ENCODE measurements at regions not wholly inside any gene's neighbourhood (a gene's known extent, or its start where the extent isn't known, plus 50 kb on each side); places are given as distances from the start of the nearest gene placed in this dataset.

DNA sequence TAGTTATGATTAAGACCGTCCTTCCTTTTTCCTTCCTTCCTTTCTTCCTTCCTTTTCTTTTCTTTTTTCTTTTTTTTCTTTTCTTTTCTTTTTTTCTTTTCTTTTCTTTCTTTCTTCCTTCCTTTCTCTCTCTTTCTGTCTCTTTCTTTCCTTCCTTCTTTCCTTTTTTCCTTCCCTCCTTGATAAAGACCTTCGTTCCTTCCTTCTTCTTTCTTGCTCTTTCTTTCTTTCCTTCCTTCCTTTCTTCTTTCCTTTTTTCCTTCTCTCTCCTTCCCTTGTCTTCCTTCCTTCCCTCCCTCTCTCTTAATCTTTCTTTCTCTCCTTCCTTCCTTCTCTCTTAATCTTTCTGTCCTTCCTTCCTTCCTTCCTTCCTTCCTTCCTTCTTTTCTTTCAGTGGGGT lies 130.9 kb downstream of the PAPOLA start (continued):
- no peak for TF ChIP-seq EZH2phosphoT487 (IDR thresholded peaks at IDR 0.05; ENCODE audit: borderline replicate concordance)
- TF ChIP-seq ZFX (IDR thresholded peaks at IDR 0.05) = no peak
- TF ChIP-seq, protein P1, sequence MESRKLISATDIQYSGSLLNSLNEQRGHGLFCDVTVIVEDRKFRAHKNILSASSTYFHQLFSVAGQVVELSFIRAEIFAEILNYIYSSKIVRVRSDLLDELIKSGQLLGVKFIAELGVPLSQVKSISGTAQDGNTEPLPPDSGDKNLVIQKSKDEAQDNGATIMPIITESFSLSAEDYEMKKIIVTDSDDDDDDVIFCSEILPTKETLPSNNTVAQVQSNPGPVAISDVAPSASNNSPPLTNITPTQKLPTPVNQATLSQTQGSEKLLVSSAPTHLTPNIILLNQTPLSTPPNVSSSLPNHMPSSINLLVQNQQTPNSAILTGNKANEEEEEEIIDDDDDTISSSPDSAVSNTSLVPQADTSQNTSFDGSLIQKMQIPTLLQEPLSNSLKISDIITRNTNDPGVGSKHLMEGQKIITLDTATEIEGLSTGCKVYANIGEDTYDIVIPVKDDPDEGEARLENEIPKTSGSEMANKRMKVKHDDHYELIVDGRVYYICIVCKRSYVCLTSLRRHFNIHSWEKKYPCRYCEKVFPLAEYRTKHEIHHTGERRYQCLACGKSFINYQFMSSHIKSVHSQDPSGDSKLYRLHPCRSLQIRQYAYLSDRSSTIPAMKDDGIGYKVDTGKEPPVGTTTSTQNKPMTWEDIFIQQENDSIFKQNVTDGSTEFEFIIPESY (IDR thresholded peaks at IDR 0.05; ENCODE audit: extremely low read depth, insufficient replicate concordance, low read length) = no peak
- TF ChIP-seq RAD21 (IDR thresholded peaks at IDR 0.05; ENCODE audit: low read depth) = no peak
- TF ChIP-seq EZH2 (IDR thresholded peaks at IDR 0.05) = no peak
- no peak for TF ChIP-seq POLR2A (IDR thresholded peaks at IDR 0.05; ENCODE audit: borderline replicate concordance, extremely low read depth, insufficient read depth, insufficient read length)
- no peak for TF ChIP-seq SIN3A (IDR thresholded peaks at IDR 0.05; ENCODE audit: low read depth)
- TF ChIP-seq EGR1 (IDR thresholded peaks at IDR 0.05; ENCODE audit: low read depth) = no peak
- no peak for TF ChIP-seq SRF (IDR thresholded peaks at IDR 0.05; ENCODE audit: low read depth)
- no peak for TF ChIP-seq CBX3 (IDR thresholded peaks at IDR 0.05; ENCODE audit: low read depth)
- TF ChIP-seq ELF1 (IDR thresholded peaks at IDR 0.05; ENCODE audit: borderline replicate concordance, low read depth) = no peak
- no peak for TF ChIP-seq TCF7L2 (IDR thresholded peaks at IDR 0.05; ENCODE audit: borderline replicate concordance, extremely low read depth, insufficient read depth, insufficient read length)
- TF ChIP-seq, protein P2, sequence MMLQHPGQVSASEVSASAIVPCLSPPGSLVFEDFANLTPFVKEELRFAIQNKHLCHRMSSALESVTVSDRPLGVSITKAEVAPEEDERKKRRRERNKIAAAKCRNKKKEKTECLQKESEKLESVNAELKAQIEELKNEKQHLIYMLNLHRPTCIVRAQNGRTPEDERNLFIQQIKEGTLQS (IDR thresholded peaks at IDR 0.05) = no peak
- no peak for TF ChIP-seq ZNF274 (IDR thresholded peaks at IDR 0.05; ENCODE audit: low read depth, low read length)

DNA sequence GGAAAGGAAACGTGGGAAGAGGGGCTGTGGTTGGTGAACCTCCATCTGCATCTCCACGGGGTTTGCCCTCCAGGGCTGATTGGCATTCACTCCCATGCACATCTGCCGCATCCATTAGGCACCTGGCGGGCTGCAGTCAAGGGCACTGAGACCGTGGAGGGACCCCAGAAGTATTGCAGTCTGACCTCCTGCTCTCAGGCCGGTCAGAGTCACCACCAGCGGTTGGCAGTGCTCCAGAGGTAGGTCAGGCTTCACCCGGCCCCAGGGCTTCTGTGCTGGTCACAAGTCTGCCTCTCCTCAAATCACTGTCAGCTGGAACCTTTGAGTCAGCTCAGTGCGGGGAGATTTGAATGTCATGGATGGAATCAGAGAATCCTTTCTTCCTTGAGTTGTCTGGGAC lies 132.3 kb downstream of the PAPOLA start:
- no peaks in the 10 kb centered on the region for H3K79me2 ChIP-seq (ENCODE audit: insufficient read depth, low read length)
- no TSS peak for BruUV-seq (replicated peaks)
- no peak for ATAC-seq

More for the DNA sequence above, 132.3 kb downstream of the PAPOLA start:
- Histone ChIP-seq H3K9ac (ENCODE audit: low read length) (no peak overlapping the region), H4K20me1 (ENCODE audit: insufficient read depth) (no peaks in the 10 kb centered on the region), H3K27ac (ENCODE audit: low read depth, low read length) (no peak overlapping the region), H2AFZ (ENCODE audit: low read depth, low read length, poor library complexity, severe bottlenecking) (no peak overlapping the region), H3K27me3 (ENCODE audit: insufficient read depth, low read length) (no peaks in the 10 kb centered on the region), H3K9me2 (ENCODE audit: insufficient read depth) (no peaks in the 10 kb centered on the region), H3K4me3 (replicated peaks in 1 of 2; ENCODE audit: low read depth in 1 of 2, low read length in 2 of 2) (no peak overlapping the region), H3K9me3 (ENCODE audit: control insufficient read depth in 1 of 2, insufficient read depth in 1 of 2, low read depth in 1 of 2, low read length in 2 of 2) (no peaks in the 10 kb centered on the region), H3K4me2 (ENCODE audit: low read length) (no peak overlapping the region), H3K36me3 (ENCODE audit: control insufficient read depth in 1 of 2, insufficient read depth in 2 of 2, low read length in 2 of 2) (no peaks in the 10 kb centered on the region), H3K4me1 (ENCODE audit: control insufficient read depth in 1 of 2, insufficient read depth in 2 of 2, low read length in 2 of 2) (no peaks in the 10 kb centered on the region; a peak in 1 of 4 replicates)
- ChIA-PET POLR2A (no interaction called here), RAD21 (ENCODE audit: low non-redundant PET in 1 of 2, low total read pairs in 2 of 2, uncharacterized antibody in 2 of 2, unreplicated experiment in 2 of 2) (no interaction called here), CTCF (no interaction called here)
- TF ChIP-seq SRF (IDR thresholded peaks at IDR 0.05; ENCODE audit: low read depth) (no peak), ELF1 (IDR thresholded peaks at IDR 0.05; ENCODE audit: borderline replicate concordance, low read depth) (no peak), RAD21 (IDR thresholded peaks at IDR 0.05; ENCODE audit: low read depth) (no peak), ZNF274 (IDR thresholded peaks at IDR 0.05; ENCODE audit: low read depth, low read length) (no peak), EZH2phosphoT487 (IDR thresholded peaks at IDR 0.05; ENCODE audit: borderline replicate concordance) (no peak), YY1 (IDR thresholded peaks at IDR 0.05; ENCODE audit: extremely low read depth, insufficient replicate concordance, low read depth, low read length) (no peak), SP1 (IDR thresholded peaks at IDR 0.05; ENCODE audit: low read depth) (no peak), POLR2A (IDR thresholded peaks at IDR 0.05; ENCODE audit: borderline replicate concordance, extremely low read depth, insufficient read depth, insufficient read length) (no peak), TCF7L2 (IDR thresholded peaks at IDR 0.05; ENCODE audit: borderline replicate concordance, extremely low read depth, insufficient read depth, insufficient read length) (no peak), ZFX (IDR thresholded peaks at IDR 0.05) (no peak)
- TF ChIP-seq, protein P1 (IDR thresholded peaks at IDR 0.05; ENCODE audit: extremely low read depth, insufficient replicate concordance, low read length) = no peak
- TF ChIP-seq, protein P3, sequence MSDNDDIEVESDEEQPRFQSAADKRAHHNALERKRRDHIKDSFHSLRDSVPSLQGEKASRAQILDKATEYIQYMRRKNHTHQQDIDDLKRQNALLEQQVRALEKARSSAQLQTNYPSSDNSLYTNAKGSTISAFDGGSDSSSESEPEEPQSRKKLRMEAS (IDR thresholded peaks at IDR 0.05) = no peak
- TF ChIP-seq, protein P2 (IDR thresholded peaks at IDR 0.05) = no peak
- intact Hi-C loops (cut with micrococcal nuclease) = no loop called here
- DNase-seq (ENCODE audit: low read depth, low spot score) = no peak
